ENCODE measurements at regions not wholly inside any gene's neighbourhood (a gene's known extent, or its start where the extent isn't known, plus 50 kb on each side); places are given as distances from the start of the nearest gene placed in this dataset.

GRCh38 chr1:219099307-219099706, 74.4 kb upstream of the LYPLAL1 start:
- no peak for TF ChIP-seq POLR2A (IDR thresholded peaks at IDR 0.05)
- TF ChIP-seq CTCF (IDR thresholded peaks at IDR 0.05), result no peak

All from esophagus squamous epithelium (tissue), 4 donors.